Stromal cell of bone marrow (primary cell): ENCODE measurements at regions not wholly inside any gene's neighbourhood (a gene's known extent, or its start where the extent isn't known, plus 50 kb on each side); places are given as distances from the start of the nearest gene placed in this dataset.

Experiments used
- DNase-seq: peaks from one replicate; pipeline ENCODE4 v3.0.0-alpha.2; 2012; ENCODE audit warnings: low read depth

GRCh38 chr6:84524636-84525035, 239.8 kb downstream of the TBX18 start:
- no peak for DNase-seq

- DNase-seq, result peak; percentile 83
Measured at GRCh38 chr6:84522135-84522549, 242.3 kb downstream of the TBX18 start.

DNA sequence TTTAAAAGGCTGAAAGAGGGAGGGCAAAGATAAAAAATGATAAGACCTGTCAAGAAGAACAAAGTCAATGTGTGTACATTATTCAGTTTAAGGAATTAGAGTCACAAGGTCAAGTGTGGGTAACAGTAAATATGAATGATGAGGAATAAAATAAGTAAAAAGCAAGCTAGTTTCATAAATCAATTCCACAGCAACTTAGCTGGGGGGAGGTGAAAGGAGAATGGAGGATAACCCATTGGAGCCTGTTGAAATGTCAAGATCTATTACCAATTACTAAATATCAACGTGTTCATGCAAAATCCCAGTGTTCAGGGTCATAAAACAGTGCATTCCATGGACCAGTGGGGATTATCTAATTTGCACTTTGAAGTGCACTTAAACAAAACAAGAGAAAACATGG, 242.9 kb downstream of the TBX18 start:
- DNase-seq, result no peak

DNA sequence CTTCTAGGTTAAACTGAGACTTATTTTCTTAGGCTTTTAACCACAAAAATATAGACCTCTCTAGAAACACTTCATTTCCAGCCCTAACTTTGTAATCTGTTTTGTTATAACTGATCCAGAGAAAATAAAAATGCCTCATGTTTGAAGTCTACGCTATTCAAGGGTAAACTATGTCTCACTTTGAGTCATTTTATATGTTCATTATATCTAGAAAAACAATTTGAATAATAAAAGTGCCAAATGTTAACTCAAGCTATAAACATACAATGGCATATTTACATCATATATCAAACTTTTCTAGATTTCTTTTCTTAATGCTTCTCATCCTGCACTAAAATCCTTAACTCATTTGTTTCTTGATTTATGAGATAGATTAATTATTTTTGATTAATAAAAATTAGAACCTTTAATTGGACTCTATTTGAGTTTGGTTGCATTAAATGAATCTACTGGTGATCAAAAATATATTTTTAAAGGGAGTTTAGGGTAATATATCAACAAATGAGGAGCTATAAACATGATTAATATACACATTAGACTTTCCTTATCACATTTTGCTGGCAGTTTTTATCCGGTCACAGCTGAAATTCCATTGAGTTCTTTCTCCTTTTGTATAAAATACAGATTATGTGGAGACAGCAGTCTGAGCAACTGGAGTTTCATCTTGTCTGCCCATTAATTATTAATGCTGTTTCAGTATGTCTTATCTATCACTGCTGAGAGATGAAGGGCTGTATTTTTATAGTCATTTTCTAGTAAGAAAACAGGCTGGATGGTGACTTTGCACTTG, 246.5 kb downstream of the TBX18 start:
- DNase-seq, result no peak

DNA sequence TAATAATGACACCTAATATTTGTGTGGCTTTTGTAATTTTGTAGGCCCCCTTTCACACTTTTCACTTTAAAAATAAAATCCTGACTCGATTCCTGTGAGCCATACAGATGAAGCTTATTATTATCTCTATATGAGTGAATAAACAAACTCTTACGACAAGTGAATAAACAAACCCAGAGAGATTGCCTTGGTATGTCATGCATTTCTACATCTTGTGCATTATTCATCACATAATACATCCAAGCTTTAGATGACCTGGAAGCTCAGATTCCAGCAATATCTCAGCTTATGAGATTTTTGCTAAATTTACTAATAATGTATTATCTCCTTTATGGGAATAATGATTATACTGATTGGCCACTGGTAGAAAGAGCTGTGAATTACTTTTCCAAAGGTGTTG, 248.2 kb downstream of the TBX18 start:
- DNase-seq, result no peak

DNA sequence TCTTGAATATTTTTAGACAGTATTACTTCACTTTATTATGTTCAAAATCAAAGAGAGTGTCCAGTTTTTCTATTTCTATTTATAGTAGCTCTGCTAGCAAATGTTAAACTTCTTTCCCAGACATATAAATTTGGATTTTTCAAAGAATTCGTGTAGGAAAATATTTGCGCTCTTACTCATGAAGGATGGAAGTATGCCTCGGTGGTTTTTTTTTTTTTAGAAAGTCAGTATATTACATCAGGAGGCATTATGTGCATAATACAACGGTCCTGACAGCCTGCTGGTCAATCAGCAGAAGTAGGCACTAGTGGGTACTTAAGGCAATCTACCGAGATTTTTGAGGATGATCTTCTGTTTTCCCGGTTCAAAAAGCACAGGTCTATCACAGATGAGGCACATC, 249.3 kb downstream of the TBX18 start:
- no peak for DNase-seq

DNA sequence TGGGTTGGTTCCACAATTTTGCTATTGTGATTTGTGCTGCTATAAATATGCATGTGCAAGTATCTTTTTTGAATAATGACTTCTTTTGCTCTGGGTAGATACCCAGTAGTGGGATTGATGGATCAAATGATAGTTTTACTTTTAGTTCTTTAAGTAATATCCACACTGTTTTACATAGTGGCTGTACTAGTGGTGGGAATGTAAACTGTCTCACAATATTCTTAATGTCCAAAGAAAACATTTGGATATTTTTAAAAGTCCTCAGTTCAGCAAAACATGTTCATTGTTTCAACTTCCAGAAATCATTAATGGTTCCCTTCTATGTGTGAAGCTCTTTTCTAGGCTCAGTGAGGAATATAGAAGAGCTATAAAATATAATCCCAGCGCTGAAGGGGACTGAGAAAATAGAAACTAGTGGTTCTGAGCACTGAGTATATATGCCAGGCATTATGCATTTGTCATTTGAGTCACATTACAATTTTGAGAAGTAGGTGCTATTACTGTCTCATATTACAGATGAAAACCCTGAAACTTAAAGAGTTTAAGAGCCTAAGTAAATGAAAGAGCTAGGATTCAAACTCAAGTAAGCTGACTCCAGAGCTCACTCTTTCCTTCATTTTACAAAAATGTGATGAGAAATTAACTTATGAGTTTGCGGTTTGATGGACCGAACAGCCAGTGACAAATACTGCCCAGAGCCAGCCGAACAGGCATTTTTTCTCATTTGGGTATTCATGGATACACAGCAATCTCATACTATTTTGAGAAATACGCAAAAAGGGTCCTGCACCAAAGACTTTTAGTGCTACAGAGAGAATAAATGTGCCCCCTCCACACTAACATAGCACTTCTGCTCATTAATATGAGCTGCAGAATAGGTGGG, 250.1 kb downstream of the TBX18 start:
- DNase-seq, result no peak

GRCh38 chr6:84512391-84512790, 252.0 kb downstream of the TBX18 start:
- no peak for DNase-seq

DNA sequence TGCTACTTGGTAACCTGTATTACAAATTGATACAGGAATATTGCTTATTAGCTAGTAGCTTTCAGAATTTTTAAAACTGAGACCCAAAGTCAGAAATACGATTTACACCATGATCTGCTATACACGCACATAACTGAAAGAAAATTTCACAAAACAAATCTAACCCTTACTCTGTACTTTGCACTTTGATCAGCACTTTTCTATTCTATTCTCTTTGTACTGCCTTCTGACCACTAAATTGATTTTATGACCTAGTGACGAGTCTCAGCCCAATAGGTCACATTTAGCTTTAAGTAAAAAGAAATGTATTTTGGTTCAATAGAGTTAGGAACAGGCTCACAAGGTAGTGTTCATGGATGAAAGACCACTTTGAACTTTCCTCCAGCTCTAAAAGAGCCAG, 252.5 kb downstream of the TBX18 start:
- DNase-seq, result no peak

- DNase-seq, result no peak
Measured at GRCh38 chr6:84508981-84509380, 255.4 kb downstream of the TBX18 start.

DNA sequence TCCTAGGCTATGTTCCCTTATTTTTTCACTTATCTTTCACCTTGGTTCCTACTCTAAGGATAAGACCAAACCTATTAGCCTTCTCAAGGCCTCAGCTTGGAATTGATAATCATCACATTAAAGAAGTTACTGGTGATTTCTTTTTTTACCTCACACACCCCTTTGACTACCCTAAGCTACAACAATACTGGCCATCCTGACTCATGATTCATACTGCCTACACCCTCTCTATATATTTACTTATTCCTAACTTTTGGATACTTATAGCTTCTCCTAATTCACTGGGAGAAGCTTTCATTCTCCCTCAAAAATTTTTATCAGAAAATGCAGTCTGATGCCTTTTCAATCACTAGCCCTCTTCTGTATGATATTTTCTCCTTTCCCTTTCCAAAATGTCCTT, 256.1 kb downstream of the TBX18 start:
- no peak for DNase-seq

DNA sequence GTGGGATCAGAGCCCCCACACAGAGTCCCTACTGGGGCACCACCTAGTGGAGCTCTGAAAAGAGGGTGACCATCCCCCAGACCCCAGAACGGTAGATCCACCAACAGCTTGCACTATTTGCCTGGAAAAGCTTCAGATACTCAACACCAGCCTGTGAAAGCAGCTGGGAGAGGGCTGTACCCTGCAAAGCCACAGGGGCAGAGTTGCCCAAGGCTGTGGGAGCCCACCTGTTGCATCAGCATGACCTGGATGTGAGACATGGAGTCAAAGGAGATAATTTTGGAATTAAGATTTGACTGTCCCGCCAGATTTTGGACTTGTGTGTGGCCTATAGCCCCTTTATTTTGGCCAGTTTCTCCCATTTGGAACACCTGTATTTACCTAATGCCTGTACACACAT, 260.4 kb downstream of the TBX18 start:
- no peak for DNase-seq

DNA sequence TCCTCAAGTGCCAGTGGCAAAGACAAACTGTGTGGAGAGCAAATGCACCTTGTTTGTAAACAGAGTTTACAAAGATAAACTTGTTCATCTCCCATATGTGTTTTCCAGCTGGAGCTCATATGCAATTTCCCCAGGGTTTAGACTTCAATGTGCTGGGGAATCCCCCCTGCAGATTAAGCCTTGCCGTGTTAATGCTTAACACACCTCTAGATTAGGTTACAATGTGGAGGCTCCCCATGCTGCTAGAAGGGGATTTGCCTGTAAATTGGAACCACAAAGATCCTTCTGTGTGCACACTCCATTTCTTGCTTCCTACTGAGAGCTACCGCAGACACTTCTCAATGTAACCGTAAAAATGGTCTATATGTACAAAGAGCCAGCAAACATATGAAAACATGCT, 263.1 kb downstream of the TBX18 start:
- DNase-seq, result no peak

GRCh38 chr6:84500726-84501125, 263.7 kb downstream of the TBX18 start:
- DNase-seq, result no peak

- no peak for DNase-seq
Measured at GRCh38 chr6:84498905-84499304, 265.5 kb downstream of the TBX18 start.

DNA sequence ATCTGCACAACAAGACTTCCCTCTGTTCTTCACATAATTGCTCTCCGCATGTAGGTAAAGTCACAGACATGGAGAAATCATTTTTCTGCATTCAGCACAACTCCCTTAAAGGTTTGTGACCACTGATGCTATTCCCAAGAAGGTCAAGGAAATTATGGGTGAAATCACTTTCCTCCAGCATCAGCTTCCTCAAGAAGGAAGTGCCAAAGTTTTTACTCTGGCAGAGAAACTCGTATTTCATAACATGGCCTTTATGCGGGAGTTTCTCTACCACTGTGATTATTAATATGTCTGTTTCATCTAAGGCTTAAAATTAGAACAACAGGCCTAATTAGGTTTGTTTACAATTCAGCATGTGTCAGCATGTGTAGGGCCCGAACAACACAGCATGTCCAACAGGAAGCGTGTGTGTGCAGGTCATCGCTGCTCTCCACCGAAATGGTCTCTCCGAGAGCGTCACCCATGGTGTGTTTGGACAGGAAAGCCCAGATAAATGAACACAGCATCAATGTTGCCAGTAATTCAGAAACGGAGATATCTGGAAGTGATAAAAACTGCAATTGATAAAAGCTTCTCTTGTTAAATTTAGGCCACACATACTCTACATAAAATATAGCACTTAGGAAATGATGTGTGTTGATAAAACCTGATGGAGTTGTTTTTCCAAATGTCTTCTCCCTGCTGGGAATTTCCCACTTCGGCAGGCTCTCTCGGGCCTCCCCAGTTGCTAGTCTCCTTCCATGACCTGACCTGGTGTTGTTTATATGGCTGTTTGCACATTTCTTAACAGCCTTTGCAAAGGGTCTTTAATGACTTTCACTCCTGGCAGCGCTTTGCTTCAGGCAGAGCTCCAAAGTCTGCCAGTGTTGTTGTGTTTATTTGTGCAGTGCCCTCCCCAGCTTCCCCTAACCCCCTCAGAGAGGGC, 265.1 kb upstream of the CEP162 start:
- peak; percentile 7 for DNase-seq

GRCh38 chr6:84489598-84489997, 262.2 kb upstream of the CEP162 start:
- no peak for DNase-seq

GRCh38 chr6:84486526-84486925, 259.1 kb upstream of the CEP162 start:
- no peak for DNase-seq

DNA sequence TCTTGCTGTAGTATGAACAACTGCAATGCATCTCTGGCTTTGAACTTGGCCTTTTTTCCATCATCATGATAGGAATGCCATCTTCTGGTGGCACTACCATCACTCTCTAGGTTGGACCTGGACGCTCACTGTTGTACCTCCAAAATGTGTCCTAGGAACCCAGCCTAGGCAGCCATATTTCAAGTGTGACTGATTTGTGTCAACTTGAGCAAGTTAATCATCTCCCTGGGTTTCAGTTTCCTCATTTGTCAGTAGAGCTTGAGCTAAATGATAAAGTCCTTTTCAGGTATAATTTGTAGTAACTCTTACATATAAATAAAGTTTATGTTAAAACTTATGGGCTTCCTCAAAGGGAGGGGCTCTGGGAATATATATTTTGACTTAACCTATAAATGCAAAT, 241.7 kb upstream of the CEP162 start:
- DNase-seq, result no peak

DNA sequence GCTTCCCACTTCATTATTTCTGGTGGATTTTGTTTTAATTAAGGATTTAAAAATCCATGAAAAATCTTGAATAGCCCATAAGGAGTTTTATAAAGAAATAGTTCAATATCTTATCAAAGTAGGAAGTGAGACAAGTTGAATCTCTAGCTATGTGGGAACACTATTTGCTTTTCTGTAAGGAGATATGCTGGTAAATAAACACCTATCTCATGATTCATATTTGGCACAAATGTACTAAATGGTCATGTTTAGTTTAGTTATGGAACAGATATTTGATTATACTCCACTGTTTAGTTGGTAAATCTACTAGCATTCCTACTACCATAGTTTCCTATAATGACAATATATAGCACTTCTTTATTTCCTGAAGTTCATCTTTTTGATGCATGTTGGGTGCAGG, 239.9 kb upstream of the CEP162 start:
- no peak for DNase-seq

DNA sequence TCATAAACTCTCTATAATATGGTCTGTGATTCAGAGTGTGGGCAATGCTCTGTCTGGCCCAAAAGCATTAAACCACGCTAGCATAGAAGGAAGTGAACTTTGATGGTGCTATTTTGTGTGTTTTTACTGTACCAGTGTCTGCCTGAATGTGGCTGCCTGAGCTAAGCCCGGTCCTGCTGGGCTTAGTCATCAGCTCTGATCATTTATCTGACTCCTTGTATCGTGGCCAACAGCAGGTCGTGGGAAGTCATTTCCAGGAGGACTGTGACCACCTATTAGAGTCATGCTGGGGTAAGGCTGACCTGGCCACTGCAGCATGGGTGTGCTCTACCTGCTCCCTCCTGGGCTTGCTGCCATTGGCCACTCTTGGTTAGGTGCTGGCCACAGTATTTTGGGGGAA, 239.1 kb upstream of the CEP162 start:
- peak; percentile 21 for DNase-seq

- DNase-seq, result no peak
Measured at GRCh38 chr6:84464471-84464870, 237.0 kb upstream of the CEP162 start.
